H9 (cell line): ENCODE measurements at regions not wholly inside any gene's neighbourhood (a gene's known extent, or its start where the extent isn't known, plus 50 kb on each side); places are given as distances from the start of the nearest gene placed in this dataset.
"Not testable (repeated sequence)": the region's sequence is repeated elsewhere in the genome, so short reads cannot be mapped to it uniquely, and the experiment has no call there.

Experiments used
- DNase-seq: peaks from one replicate; pipeline ENCODE4 v3.0.0-alpha.2; 2017
- H2AFZ ChIP-seq: one replicate; pipeline ENCODE4 v1.6.1; 2013; ENCODE audit warnings: mild to moderate bottlenecking, low read length, control low read depth, moderate library complexity
- H2AK5ac ChIP-seq: 2 replicates; pipeline ENCODE4 v1.6.1; 2013; ENCODE audit warnings: low read length, control low read depth, mixed read lengths; ENCODE audit not compliant: insufficient read length
- H2BK120ac ChIP-seq: one replicate; pipeline ENCODE4 v1.6.1; 2013; ENCODE audit warnings: low read depth, mild to moderate bottlenecking, low read length, control low read depth, inconsistent platforms; ENCODE audit not compliant: poor library complexity, severe bottlenecking
- H2BK12ac ChIP-seq: 2 replicates; pipeline ENCODE4 v1.6.1; 2013; ENCODE audit warnings: low read length, control low read depth, mixed read lengths, low read depth; ENCODE audit not compliant: insufficient read length
- H2BK15ac ChIP-seq: 2 replicates; pipeline ENCODE4 v1.6.1; 2013; ENCODE audit warnings: low read depth, low read length, control low read depth
- H2BK20ac ChIP-seq: one replicate; pipeline ENCODE4 v1.6.1; 2013; ENCODE audit warnings: low read depth, mild to moderate bottlenecking, low read length, control low read depth, inconsistent platforms; ENCODE audit not compliant: poor library complexity, severe bottlenecking
- H2BK5ac ChIP-seq: 2 replicates; pipeline ENCODE4 v1.6.1; 2013; ENCODE audit warnings: low read length, control low read depth, mixed read lengths; ENCODE audit not compliant: insufficient read length
- H3K14ac ChIP-seq: 2 replicates; pipeline ENCODE4 v1.6.1; 2013; ENCODE audit warnings: low read length, control low read depth; ENCODE audit not compliant: insufficient read depth
- H3K18ac ChIP-seq: 2 replicates; pipeline ENCODE4 v1.6.1; 2013; ENCODE audit warnings: low read depth, mild to moderate bottlenecking, mixed read lengths, low read length, control low read depth; ENCODE audit not compliant: insufficient read length
- H3K23ac ChIP-seq: 2 replicates; pipeline ENCODE4 v1.6.1; 2013; ENCODE audit warnings: low read length, control low read depth, mixed read lengths, low read depth; ENCODE audit not compliant: insufficient read length
- H3K23me2 ChIP-seq: 2 replicates; pipeline ENCODE4 v1.6.1; 2013; ENCODE audit warnings: low read depth, mild to moderate bottlenecking, mixed read lengths, low read length, control low read depth; ENCODE audit not compliant: insufficient read length, poor library complexity, severe bottlenecking
- H3K27ac ChIP-seq: 2 replicates; pipeline ENCODE4 v1.5.1; 2013; ENCODE audit warnings: low read length, control low read depth, mixed read lengths, low read depth; ENCODE audit not compliant: insufficient read length
- H3K27me3 ChIP-seq: 2 replicates; pipeline ENCODE4 v1.6.1; 2013; ENCODE audit warnings: low read length, control low read depth, inconsistent platforms; ENCODE audit not compliant: insufficient read depth
- H3K4ac ChIP-seq: 2 replicates; pipeline ENCODE4 v1.6.1; 2013; ENCODE audit warnings: low read depth, mild to moderate bottlenecking, control low read depth, inconsistent platforms, low read length, moderate library complexity
- H3K4me1 ChIP-seq: 2 replicates; pipeline ENCODE4 v1.6.1; 2013; ENCODE audit warnings: low read length, control low read depth, inconsistent platforms; ENCODE audit not compliant: insufficient read depth
- H3K4me2 ChIP-seq: 2 replicates; pipeline ENCODE4 v1.6.1; 2013; ENCODE audit warnings: low read length, control low read depth, mixed read lengths; ENCODE audit not compliant: insufficient read length, insufficient read depth
- H3K56ac ChIP-seq: 2 replicates; pipeline ENCODE4 v1.6.1; 2013; ENCODE audit warnings: low read depth, mild to moderate bottlenecking, mixed read lengths, low read length, control low read depth; ENCODE audit not compliant: insufficient read length
- H3K79me1 ChIP-seq: 2 replicates; pipeline ENCODE4 v1.6.1; 2013; ENCODE audit warnings: low read depth, mild to moderate bottlenecking, moderate library complexity, low read length, control low read depth, inconsistent platforms; ENCODE audit not compliant: insufficient read depth, poor library complexity, severe bottlenecking
- H3K79me2 ChIP-seq: 2 replicates; pipeline ENCODE4 v1.6.1; 2013; ENCODE audit warnings: low read length, control low read depth, inconsistent platforms; ENCODE audit not compliant: insufficient read depth
- H3K9ac ChIP-seq: 2 replicates; pipeline ENCODE4 v1.6.1; 2013; ENCODE audit warnings: low read length, control low read depth, mixed read lengths; ENCODE audit not compliant: insufficient read length; ENCODE audit errors: extremely low read depth
- H3K9me3 ChIP-seq: one replicate; pipeline ENCODE4 v1.6.1; 2013; ENCODE audit warnings: low read depth, low read length, inconsistent platforms; ENCODE audit not compliant: control insufficient read depth
- H3T11ph ChIP-seq: one replicate; pipeline ENCODE4 v1.6.1; 2013; ENCODE audit warnings: mild to moderate bottlenecking, low read length, control low read depth, inconsistent platforms
- H4K20me1 ChIP-seq: one replicate; pipeline ENCODE4 v1.6.1; 2013; ENCODE audit not compliant: control insufficient read depth, insufficient read length, insufficient read depth
- H4K5ac ChIP-seq: 2 replicates; pipeline ENCODE4 v1.6.1; 2013; ENCODE audit warnings: low read depth, mild to moderate bottlenecking, mixed read lengths, low read length, control low read depth; ENCODE audit not compliant: insufficient read length
- H4K8ac ChIP-seq: replicated peaks from 2 replicates; pipeline ENCODE4 v1.6.1; 2013; ENCODE audit warnings: low read length, control low read depth, mixed read lengths, low read depth; ENCODE audit not compliant: insufficient read length
- H4K91ac ChIP-seq: 2 replicates; pipeline ENCODE4 v1.6.1; 2013; ENCODE audit warnings: low read depth, mild to moderate bottlenecking, moderate library complexity, mixed read lengths, low read length, control low read depth; ENCODE audit not compliant: insufficient read length
- H3K27ac Mint-ChIP-seq, 3 experiments: 2 replicates in 2 of 3; 3 replicates in 1 of 3; pipeline ENCODE4 v1.8.0; 2020 to 2021; ENCODE audit warnings: mixed read lengths in 3 of 3, mild to moderate bottlenecking in 1 of 3, moderate library complexity in 1 of 3
- H3K27me3 Mint-ChIP-seq: 2 replicates; pipeline ENCODE4 v1.8.0; 2021; ENCODE audit warnings: low read depth, mild to moderate bottlenecking, moderate library complexity, mixed read lengths
- H3K36me3 Mint-ChIP-seq, 3 experiments: 2 replicates in 2 of 3; 3 replicates in 1 of 3; pipeline ENCODE4 v1.8.0; 2020 to 2021; ENCODE audit warnings: low read depth in 3 of 3, mixed read lengths in 3 of 3; ENCODE audit not compliant: insufficient read depth in 1 of 3
- H3K4me1 Mint-ChIP-seq, 2 experiments: 2 replicates each; pipeline ENCODE4 v1.8.0; 2020; ENCODE audit warnings: mixed read lengths in 2 of 2
- H3K4me3 Mint-ChIP-seq, 2 experiments: 2 replicates in 1 of 2; 3 replicates in 1 of 2; pipeline ENCODE4 v1.8.0; 2020 to 2021; ENCODE audit warnings: mild to moderate bottlenecking in 2 of 2, mixed read lengths in 2 of 2, moderate library complexity in 1 of 2
- H3K9me3 Mint-ChIP-seq, 2 experiments: 2 replicates in 1 of 2; 3 replicates in 1 of 2; pipeline ENCODE4 v1.8.0; 2020; ENCODE audit warnings: mild to moderate bottlenecking in 2 of 2, mixed read lengths in 2 of 2, moderate library complexity in 1 of 2
- CTCF ChIP-seq: fragments of 200-600 bp; sonication (generic); conservative IDR thresholded peaks from 3 replicates; pipeline ENCODE4 v1.8.0; 2021; ENCODE audit warnings: antibody characterized with exemption, mild to moderate bottlenecking
- WGBS: extraction: QIAGEN DNeasy Blood & Tissue Kit; methylation state at CpG from one replicate; pipeline ENCODE4 v1.1.7; 2013; ENCODE audit warnings: missing lambda C conversion rate, low lambda C conversion rate, mixed read lengths; ENCODE audit not compliant: insufficient read length; ENCODE audit errors: extremely low coverage; 5-methylcytosine and 5-hydroxymethylcytosine counted together

- H3K27me3 ChIP-seq: no peaks in the 10 kb centered on the region
- TF ChIP-seq CTCF: no peak
- no peaks in the 10 kb centered on the region for H3K23me2 ChIP-seq
- H2BK120ac ChIP-seq: no peak overlapping the region
- no peak overlapping the region for H3K27ac Mint-ChIP-seq
- no peak overlapping the region for H3K4me3 Mint-ChIP-seq
- H3K27ac ChIP-seq: no peak overlapping the region
- no peak overlapping the region for H3K9ac ChIP-seq
- no peak overlapping the region for H2AK5ac ChIP-seq
- no peaks in the 10 kb centered on the region for H3K4me1 ChIP-seq
- H3K27me3 Mint-ChIP-seq: peaks cover 2% of the 10 kb centered on the region; the same call in 1 of the 2 replicates
- DNase-seq: no peak
- no peak overlapping the region for H2BK5ac ChIP-seq
- no peak overlapping the region for H3T11ph ChIP-seq
- peaks cover 21 to 25% of the 10 kb centered on the region in 2 experiments for H3K4me1 Mint-ChIP-seq
- no peak overlapping the region for H2AFZ ChIP-seq
- H4K5ac ChIP-seq: no peak overlapping the region
- H3K4me2 ChIP-seq: no peak overlapping the region
- H3K79me1 ChIP-seq: no peaks in the 10 kb centered on the region
- H3K18ac ChIP-seq: no peak overlapping the region
- no peak overlapping the region for H2BK12ac ChIP-seq
- H3K9me3 ChIP-seq: no peaks in the 10 kb centered on the region
- no peak overlapping the region for H4K8ac ChIP-seq
- H4K91ac ChIP-seq: no peak overlapping the region
- H2BK20ac ChIP-seq: no peak overlapping the region
- H4K20me1 ChIP-seq: no peaks in the 10 kb centered on the region
- H3K9me3 Mint-ChIP-seq: no peaks in the 10 kb centered on the region
- H3K14ac ChIP-seq: no peak overlapping the region
- WGBS: no CpG with 5 or more reads among the region's 3 CpGs
- no peak overlapping the region for H3K4ac ChIP-seq
- H3K56ac ChIP-seq: no peak overlapping the region
- no peaks in the 10 kb centered on the region for H3K36me3 Mint-ChIP-seq
- no peaks in the 10 kb centered on the region for H3K79me2 ChIP-seq
- H2BK15ac ChIP-seq: no peak overlapping the region
- no peak overlapping the region for H3K23ac ChIP-seq
These were observed 79.1 kb upstream of the EEA1 start for GRCh38 chr12:93008044-93008778.

- H3K9me3 Mint-ChIP-seq, H2BK5ac ChIP-seq, H3K9ac ChIP-seq, H3K56ac ChIP-seq, H3K18ac ChIP-seq, H3K23ac ChIP-seq, H4K20me1 ChIP-seq, H3K79me2 ChIP-seq, H2AK5ac ChIP-seq, H2BK120ac ChIP-seq, H3K4me1 ChIP-seq, DNase-seq, H3K27me3 Mint-ChIP-seq, H4K91ac ChIP-seq, H4K8ac ChIP-seq, H3K27ac ChIP-seq, H3K14ac ChIP-seq, H2AFZ ChIP-seq, H3K4ac ChIP-seq, H3K79me1 ChIP-seq, H3K9me3 ChIP-seq, H3K4me2 ChIP-seq, H2BK15ac ChIP-seq, H4K5ac ChIP-seq, H2BK12ac ChIP-seq, H2BK20ac ChIP-seq, H3K36me3 Mint-ChIP-seq, H3K23me2 ChIP-seq, H3K4me3 Mint-ChIP-seq, H3K27me3 ChIP-seq, H3T11ph ChIP-seq: not testable (repeated sequence)
- WGBS: no CpG with 5 or more reads among the region's 7 CpGs
- Mint-ChIP-seq H3K4me1 (peaks cover 17 to 19% of the 10 kb centered on the region in 2 experiments), H3K27ac (peak overlapping the region in 1 of 3 experiments; percentile 25; a peak in 1 of 7 replicates)
These were observed 79.8 kb upstream of the EEA1 start for GRCh38 chr12:93008880-93009279.
